ENCODE measurements at regions not wholly inside any gene's neighbourhood (a gene's known extent, or its start where the extent isn't known, plus 50 kb on each side); places are given as distances from the start of the nearest gene placed in this dataset.
"Not testable (repeated sequence)": the region's sequence is repeated elsewhere in the genome, so short reads cannot be mapped to it uniquely, and the experiment has no call there.

DNA sequence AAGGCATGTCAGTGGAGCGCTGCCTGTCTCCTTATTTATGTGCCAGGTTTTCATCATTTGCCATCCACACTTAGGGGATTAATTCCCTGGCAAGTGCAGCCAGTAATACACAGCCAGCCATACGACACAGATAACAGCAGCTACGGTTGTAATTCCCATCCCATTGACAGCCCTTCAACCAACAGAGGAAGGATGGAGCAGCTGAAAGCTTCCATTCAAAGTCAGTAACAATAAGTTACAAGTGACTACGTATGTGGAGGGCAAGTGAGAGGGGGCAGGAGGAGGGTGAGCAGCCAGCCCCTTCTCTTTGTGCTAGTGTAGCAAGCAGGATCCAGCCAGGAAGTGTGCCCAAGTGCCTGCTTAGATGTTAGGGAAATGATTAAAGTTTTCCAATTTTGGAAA, 53.8 kb upstream of the LYRM9 start:
- DNase-seq (ENCODE audit: low read depth in 1 of 2, low spot score in 1 of 2): no peak
- no peaks in the 10 kb centered on the region for H3K27me3 ChIP-seq (ENCODE audit: insufficient read depth, poor library complexity, severe bottlenecking)
- no peak overlapping the region for H3K27ac ChIP-seq (replicated peaks)
- TF ChIP-seq SPI1 (IDR thresholded peaks at IDR 0.05; ENCODE audit: borderline replicate concordance, low read depth) (no peak), POLR2AphosphoS5 (IDR thresholded peaks at IDR 0.05; ENCODE audit: low read depth) (no peak), GABPA (IDR thresholded peaks at IDR 0.05; ENCODE audit: low read depth) (no peak), REST (IDR thresholded peaks at IDR 0.05; ENCODE audit: insufficient replicate concordance, low read depth) (no peak)
- TF ChIP-seq, protein P1, sequence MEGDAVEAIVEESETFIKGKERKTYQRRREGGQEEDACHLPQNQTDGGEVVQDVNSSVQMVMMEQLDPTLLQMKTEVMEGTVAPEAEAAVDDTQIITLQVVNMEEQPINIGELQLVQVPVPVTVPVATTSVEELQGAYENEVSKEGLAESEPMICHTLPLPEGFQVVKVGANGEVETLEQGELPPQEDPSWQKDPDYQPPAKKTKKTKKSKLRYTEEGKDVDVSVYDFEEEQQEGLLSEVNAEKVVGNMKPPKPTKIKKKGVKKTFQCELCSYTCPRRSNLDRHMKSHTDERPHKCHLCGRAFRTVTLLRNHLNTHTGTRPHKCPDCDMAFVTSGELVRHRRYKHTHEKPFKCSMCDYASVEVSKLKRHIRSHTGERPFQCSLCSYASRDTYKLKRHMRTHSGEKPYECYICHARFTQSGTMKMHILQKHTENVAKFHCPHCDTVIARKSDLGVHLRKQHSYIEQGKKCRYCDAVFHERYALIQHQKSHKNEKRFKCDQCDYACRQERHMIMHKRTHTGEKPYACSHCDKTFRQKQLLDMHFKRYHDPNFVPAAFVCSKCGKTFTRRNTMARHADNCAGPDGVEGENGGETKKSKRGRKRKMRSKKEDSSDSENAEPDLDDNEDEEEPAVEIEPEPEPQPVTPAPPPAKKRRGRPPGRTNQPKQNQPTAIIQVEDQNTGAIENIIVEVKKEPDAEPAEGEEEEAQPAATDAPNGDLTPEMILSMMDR (IDR thresholded peaks at IDR 0.05; ENCODE audit: insufficient read depth, low read length): no peak
- H3K4me3 ChIP-seq (replicated peaks; ENCODE audit: insufficient read depth, low read length): no peak overlapping the region

- no peak for DNase-seq (ENCODE audit: low read depth in 1 of 2, low spot score in 1 of 2)
- TF ChIP-seq, protein P1 (IDR thresholded peaks at IDR 0.05; ENCODE audit: insufficient read depth, low read length): no peak
- no peak for TF ChIP-seq SPI1 (IDR thresholded peaks at IDR 0.05; ENCODE audit: borderline replicate concordance, low read depth)
- TF ChIP-seq GABPA (IDR thresholded peaks at IDR 0.05; ENCODE audit: low read depth): no peak
- TF ChIP-seq POLR2AphosphoS5 (IDR thresholded peaks at IDR 0.05; ENCODE audit: low read depth): no peak
- no peak for TF ChIP-seq REST (IDR thresholded peaks at IDR 0.05; ENCODE audit: insufficient replicate concordance, low read depth)
These were observed 56.1 kb upstream of the LYRM9 start for GRCh38 chr17:27949304-27949703.

GRCh38 chr17:27950225-27950624, 57.1 kb upstream of the LYRM9 start:
- H3K27ac ChIP-seq (replicated peaks); H3K4me3 ChIP-seq (replicated peaks; ENCODE audit: insufficient read depth, low read length); DNase-seq (ENCODE audit: low read depth in 1 of 2, low spot score in 1 of 2); H3K27me3 ChIP-seq (ENCODE audit: insufficient read depth, poor library complexity, severe bottlenecking): not testable (repeated sequence)

More at GRCh38 chr17:27949304-27949703, 56.1 kb upstream of the LYRM9 start:
- Histone ChIP-seq H3K4me3 (replicated peaks; ENCODE audit: insufficient read depth, low read length) (no peak overlapping the region), H3K27me3 (ENCODE audit: insufficient read depth, poor library complexity, severe bottlenecking) (no peaks in the 10 kb centered on the region), H3K27ac (replicated peaks) (no peak overlapping the region)

DNA sequence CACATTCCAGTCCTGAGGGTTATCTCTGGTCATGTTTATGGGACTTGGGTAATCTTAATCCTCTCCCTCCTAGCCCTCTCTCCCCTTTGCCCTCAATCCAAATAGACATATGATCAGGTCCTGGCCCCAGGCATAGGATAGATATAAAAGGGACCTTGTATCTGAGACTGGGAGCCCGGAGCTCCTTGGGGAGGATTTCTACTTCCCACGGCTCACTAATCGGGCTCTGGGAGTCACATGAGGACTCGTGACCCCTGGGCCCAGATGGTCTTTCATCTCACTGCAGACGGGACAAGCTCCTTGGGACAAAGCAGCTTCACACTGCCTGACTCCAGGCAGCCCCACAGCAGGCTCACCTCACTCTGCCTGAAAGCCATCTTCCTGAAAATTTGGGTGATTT, 57.8 kb upstream of the LYRM9 start:
- DNase-seq (ENCODE audit: low read depth in 1 of 2, low spot score in 1 of 2): no peak
- H3K4me3 ChIP-seq (replicated peaks; ENCODE audit: insufficient read depth, low read length): no peak overlapping the region
- H3K27me3 ChIP-seq (ENCODE audit: insufficient read depth, poor library complexity, severe bottlenecking): no peaks in the 10 kb centered on the region
- H3K27ac ChIP-seq (replicated peaks): no peak overlapping the region
- TF ChIP-seq GABPA (IDR thresholded peaks at IDR 0.05; ENCODE audit: low read depth) (no peak), POLR2AphosphoS5 (IDR thresholded peaks at IDR 0.05; ENCODE audit: low read depth) (no peak), SPI1 (IDR thresholded peaks at IDR 0.05; ENCODE audit: borderline replicate concordance, low read depth) (no peak), REST (IDR thresholded peaks at IDR 0.05; ENCODE audit: insufficient replicate concordance, low read depth) (no peak)
- TF ChIP-seq, protein P1 (IDR thresholded peaks at IDR 0.05; ENCODE audit: insufficient read depth, low read length): no peak

All from HL-60 (cell line).